HepG2 (cell line): ENCODE measurements at regions not wholly inside any gene's neighbourhood (a gene's known extent, or its start where the extent isn't known, plus 50 kb on each side); places are given as distances from the start of the nearest gene placed in this dataset.

ENCODE experiments used
- ATAC-seq: fragments of 200-7000 bp; cut with Tn5 transposase; 3 replicates; pipeline ENCODE4 v1.9.1; 2020; ENCODE audit warnings: mild to moderate bottlenecking, moderate library complexity
- BruUV-seq: library from RNA; stranded (reverse); fragments of 400-500 nt; replicated peaks from 2 replicates; lab custom pipeline; 2021; lab: Mats Ljungman, UMichigan
- CTCF ChIA-PET: fragments of 300-600 bp; formaldehyde crosslinking; extraction: SDS; loops from one replicate; lab custom pipeline; 2021; ENCODE audit warnings: low total read pairs, inconsistent platforms, low intra/inter-chr PET ratio; lab: Yijun Ruan, JAX
- POLR2A ChIA-PET: fragments of 350-600 bp; sonication (Branson Sonifier 250); formaldehyde crosslinking; loops from one replicate; lab custom pipeline; 2020; ENCODE audit warnings: antibody characterized with exemption, inconsistent platforms; lab: Yijun Ruan, JAX
- DNase-seq: peaks from one replicate; pipeline ENCODE4 v3.0.0-alpha.2; 2015; ENCODE audit warnings: low spot score
- FAIRE-seq: peaks from 3 replicates; lab custom pipeline; 2011; peaks lifted over from hg19 to GRCh38; lab: Jason Lieb, UNC
- H2AFZ ChIP-seq: one replicate; pipeline ENCODE4 v1.6.1; 2011; ENCODE audit warnings: low read length, inconsistent platforms
- H3K27ac ChIP-seq: fragments of 300-600 bp; 3 replicates; pipeline ENCODE4 v1.8.0; 2011; ENCODE audit warnings: mixed run types, mild to moderate bottlenecking, mixed read lengths, low read length, inconsistent platforms; ENCODE audit not compliant: insufficient read depth; ENCODE audit errors: extremely low read length
- H3K27me3 ChIP-seq, 2 experiments: fragments of 200-600 bp in 1 of 2; 2 replicates in 1 of 2; 3 replicates in 1 of 2; pipeline versions ENCODE4 v1.6.0 to v1.8.0; 2011; ENCODE audit warnings: low read length in 2 of 2, mild to moderate bottlenecking in 2 of 2, moderate library complexity in 2 of 2, inconsistent platforms in 1 of 2; ENCODE audit not compliant: insufficient read depth in 2 of 2, control insufficient read depth in 1 of 2
- H3K36me3 ChIP-seq, 2 experiments: fragments of 200-600 bp in 1 of 2; replicated peaks in 1 of 2; 2 replicates in 1 of 2; 3 replicates in 1 of 2; pipeline versions ENCODE4 v1.5.1 to v1.8.0; 2011; ENCODE audit warnings: low read length in 2 of 2, inconsistent platforms in 1 of 2; ENCODE audit not compliant: insufficient read depth in 2 of 2, control insufficient read depth in 1 of 2
- H3K4me1 ChIP-seq: 2 replicates; pipeline ENCODE4 v1.5.1; 2012; ENCODE audit warnings: low read length, inconsistent platforms; ENCODE audit not compliant: insufficient read depth
- H3K4me2 ChIP-seq: 2 replicates; pipeline ENCODE4 v1.6.0; 2011; ENCODE audit warnings: low read depth, low read length, inconsistent platforms
- H3K4me3 ChIP-seq, 3 experiments: fragments of 200-600 bp in 1 of 3; sonication (generic), shearing (Covaris generic) in 1 of 3; replicated peaks in 1 of 3; 2 replicates each; pipeline ENCODE4 v1.5.1; 2011 to 2016; ENCODE audit warnings: low read length in 3 of 3, inconsistent platforms in 2 of 3, low read depth in 2 of 3, mild to moderate bottlenecking in 2 of 3, control low read depth in 1 of 3, mixed read lengths in 1 of 3; ENCODE audit not compliant: insufficient read depth in 1 of 3
- H3K79me2 ChIP-seq: one replicate; pipeline ENCODE4 v1.6.1; 2011; ENCODE audit warnings: low read length, inconsistent platforms; ENCODE audit not compliant: insufficient read depth
- H3K9ac ChIP-seq: 2 replicates; pipeline ENCODE4 v1.6.0; 2011; ENCODE audit warnings: mild to moderate bottlenecking, low read depth, low read length, inconsistent platforms; ENCODE audit not compliant: insufficient read depth
- H3K9me3 ChIP-seq: 2 replicates; pipeline ENCODE4 v1.5.1; 2012; ENCODE audit warnings: mild to moderate bottlenecking, low read length
- H4K20me1 ChIP-seq: 2 replicates; pipeline ENCODE4 v1.6.0; 2011; ENCODE audit warnings: inconsistent platforms, mild to moderate bottlenecking, low read length, moderate library complexity; ENCODE audit not compliant: insufficient read depth
- BCL6 ChIP-seq: IDR thresholded peaks from 2 replicates; pipeline ENCODE4 v1.6.1; 2016; ENCODE audit warnings: missing genetic modification reagents, missing compliant biosample characterization
- DNMT1 ChIP-seq: sonication (generic); formaldehyde crosslinking; IDR thresholded peaks from 2 replicates; pipeline ENCODE4 v1.5.1; 2020; ENCODE audit warnings: mild to moderate bottlenecking, missing genetic modification reagents
- GPN1 ChIP-seq: sonication (generic); formaldehyde crosslinking; IDR thresholded peaks from 2 replicates; pipeline ENCODE4 v1.5.1; 2020; ENCODE audit warnings: missing genetic modification reagents, borderline replicate concordance
- HDAC1 ChIP-seq: sonication (generic); formaldehyde crosslinking; IDR thresholded peaks from 2 replicates; pipeline ENCODE4 v1.5.1; 2020; ENCODE audit warnings: mild to moderate bottlenecking, missing genetic modification reagents
- HOXA9 ChIP-seq: sonication (generic); formaldehyde crosslinking; IDR thresholded peaks from 2 replicates; pipeline ENCODE4 v1.8.1; 2022; ENCODE audit warnings: missing genetic modification reagents, mild to moderate bottlenecking, moderate library complexity, borderline replicate concordance
- IRF2 ChIP-seq: IDR thresholded peaks from 2 replicates; pipeline ENCODE4 v1.6.1; 2018; ENCODE audit warnings: missing genetic modification reagents, missing compliant biosample characterization
- KAT8 ChIP-seq: IDR thresholded peaks from 2 replicates; pipeline ENCODE4 v1.6.1; 2016; ENCODE audit warnings: missing genetic modification reagents, missing compliant biosample characterization
- NFE2L2 ChIP-seq: fragments of 150-350 bp; IDR thresholded peaks from 2 replicates; pipeline ENCODE4 v1.6.1; 2014; ENCODE audit warnings: low read length
- ZC3H4 ChIP-seq: sonication (generic); formaldehyde crosslinking; IDR thresholded peaks from 2 replicates; pipeline ENCODE4 v1.4.0; 2020; ENCODE audit warnings: missing genetic modification reagents, borderline replicate concordance
- WGBS: methylation state at CpG from one replicate; pipeline ENCODE4 v1.1.6; 2017; ENCODE audit warnings: low lambda C conversion rate; 5-methylcytosine and 5-hydroxymethylcytosine counted together
- in situ Hi-C: cut with HindIII; loops from 2 replicates; pipeline ENCODE4 v1.10.0; 2017; ENCODE audit warnings: low pct_unique_long_range_greater_than_20kb; ENCODE audit not compliant: extremely low pct_ligation_motif_present
- intact Hi-C: fragments of 100-400 bp; cut with micrococcal nuclease; formaldehyde crosslinking; loops from one replicate; pipeline ENCODE4 v1.10.0; 2022; ENCODE audit not compliant: unreplicated experiment
- TF ChIP-seq, protein P1 (sequence below): sonication (generic); formaldehyde crosslinking; IDR thresholded peaks from 2 replicates; pipeline ENCODE4 v1.4.0; 2020; ENCODE audit warnings: missing genetic modification reagents, borderline replicate concordance
- TF ChIP-seq, protein P2 (sequence below): sonication (generic); formaldehyde crosslinking; IDR thresholded peaks from 2 replicates; pipeline ENCODE4 v1.8.0; 2022; ENCODE audit warnings: missing genetic modification reagents, mild to moderate bottlenecking, borderline replicate concordance
- TF ChIP-seq, protein P3 (sequence below): sonication (generic); formaldehyde crosslinking; IDR thresholded peaks from 2 replicates; pipeline ENCODE4 v1.4.0; 2020; ENCODE audit warnings: missing genetic modification reagents
- TF ChIP-seq, protein P4 (sequence below): sonication (generic); formaldehyde crosslinking; IDR thresholded peaks from 2 replicates; pipeline ENCODE4 v1.4.0; 2020; ENCODE audit warnings: mild to moderate bottlenecking, low read depth, missing genetic modification reagents
- TF ChIP-seq, protein P5 (sequence below): sonication (generic); IDR thresholded peaks from 2 replicates; pipeline ENCODE4 v1.6.1; 2016; ENCODE audit warnings: low read depth, borderline replicate concordance

DNA sequence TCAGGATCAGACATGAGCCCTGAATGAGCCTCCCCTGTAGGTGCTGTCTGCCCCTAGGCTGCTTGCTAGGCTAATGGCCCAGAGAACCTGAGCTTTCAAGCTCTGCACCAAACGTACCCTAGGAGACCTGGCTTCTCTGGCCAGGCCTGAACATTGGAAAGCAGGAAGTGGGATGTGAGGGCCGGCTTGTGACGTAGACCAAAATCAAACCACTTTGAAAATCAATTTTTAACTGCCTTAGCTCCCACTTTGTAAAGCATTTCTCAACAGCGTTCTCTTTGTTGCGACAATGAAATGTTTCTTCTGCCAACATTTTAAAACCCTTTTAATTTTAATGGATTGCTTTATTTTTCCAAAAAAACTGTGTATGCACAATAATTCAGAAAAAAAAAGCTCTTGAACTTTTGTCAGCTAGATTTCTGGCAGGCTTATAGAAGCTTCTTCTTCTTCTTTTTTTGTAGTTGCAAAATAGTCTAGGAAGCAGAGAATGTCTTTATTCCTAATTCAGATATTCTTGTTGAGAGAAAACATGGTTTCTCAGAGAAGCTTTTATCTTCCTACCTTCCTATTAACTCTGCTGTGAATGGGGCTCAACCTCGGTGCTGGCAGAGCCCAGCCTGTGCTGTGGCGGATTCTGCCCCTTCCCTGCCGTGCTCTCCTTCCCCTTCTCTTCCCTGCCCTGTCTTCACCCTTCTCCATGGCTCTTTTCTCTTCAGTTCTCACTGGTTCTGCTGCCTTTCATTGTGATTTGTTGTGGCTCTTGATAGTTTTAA, 145.2 kb upstream of the SFRP2 start:
- Histone ChIP-seq H2AFZ (no peak overlapping the region), H3K27me3 (peaks cover 0 to 7% of the 10 kb centered on the region in 2 experiments; a peak in 3 of 5 replicates), H3K9ac (no peak overlapping the region), H3K36me3 (no peaks in the 10 kb centered on the region), H3K79me2 (no peaks in the 10 kb centered on the region), H3K4me1 (no peaks in the 10 kb centered on the region), H3K9me3 (no peaks in the 10 kb centered on the region), H3K4me3 (no peak overlapping the region), H4K20me1 (no peaks in the 10 kb centered on the region), H3K27ac (no peak overlapping the region), H3K4me2 (no peak overlapping the region)
- in situ Hi-C loops (no loop called here), intact Hi-C loops (no loop called here)
- ChIA-PET CTCF (no interaction called here), POLR2A (no interaction called here)
- FAIRE-seq (no peak), DNase-seq (no peak), ATAC-seq (no peak)
- BruUV-seq: no TSS peak
- WGBS: 34% methylated on average over 8 of the region's 8 CpGs
- TF ChIP-seq, protein P1, sequence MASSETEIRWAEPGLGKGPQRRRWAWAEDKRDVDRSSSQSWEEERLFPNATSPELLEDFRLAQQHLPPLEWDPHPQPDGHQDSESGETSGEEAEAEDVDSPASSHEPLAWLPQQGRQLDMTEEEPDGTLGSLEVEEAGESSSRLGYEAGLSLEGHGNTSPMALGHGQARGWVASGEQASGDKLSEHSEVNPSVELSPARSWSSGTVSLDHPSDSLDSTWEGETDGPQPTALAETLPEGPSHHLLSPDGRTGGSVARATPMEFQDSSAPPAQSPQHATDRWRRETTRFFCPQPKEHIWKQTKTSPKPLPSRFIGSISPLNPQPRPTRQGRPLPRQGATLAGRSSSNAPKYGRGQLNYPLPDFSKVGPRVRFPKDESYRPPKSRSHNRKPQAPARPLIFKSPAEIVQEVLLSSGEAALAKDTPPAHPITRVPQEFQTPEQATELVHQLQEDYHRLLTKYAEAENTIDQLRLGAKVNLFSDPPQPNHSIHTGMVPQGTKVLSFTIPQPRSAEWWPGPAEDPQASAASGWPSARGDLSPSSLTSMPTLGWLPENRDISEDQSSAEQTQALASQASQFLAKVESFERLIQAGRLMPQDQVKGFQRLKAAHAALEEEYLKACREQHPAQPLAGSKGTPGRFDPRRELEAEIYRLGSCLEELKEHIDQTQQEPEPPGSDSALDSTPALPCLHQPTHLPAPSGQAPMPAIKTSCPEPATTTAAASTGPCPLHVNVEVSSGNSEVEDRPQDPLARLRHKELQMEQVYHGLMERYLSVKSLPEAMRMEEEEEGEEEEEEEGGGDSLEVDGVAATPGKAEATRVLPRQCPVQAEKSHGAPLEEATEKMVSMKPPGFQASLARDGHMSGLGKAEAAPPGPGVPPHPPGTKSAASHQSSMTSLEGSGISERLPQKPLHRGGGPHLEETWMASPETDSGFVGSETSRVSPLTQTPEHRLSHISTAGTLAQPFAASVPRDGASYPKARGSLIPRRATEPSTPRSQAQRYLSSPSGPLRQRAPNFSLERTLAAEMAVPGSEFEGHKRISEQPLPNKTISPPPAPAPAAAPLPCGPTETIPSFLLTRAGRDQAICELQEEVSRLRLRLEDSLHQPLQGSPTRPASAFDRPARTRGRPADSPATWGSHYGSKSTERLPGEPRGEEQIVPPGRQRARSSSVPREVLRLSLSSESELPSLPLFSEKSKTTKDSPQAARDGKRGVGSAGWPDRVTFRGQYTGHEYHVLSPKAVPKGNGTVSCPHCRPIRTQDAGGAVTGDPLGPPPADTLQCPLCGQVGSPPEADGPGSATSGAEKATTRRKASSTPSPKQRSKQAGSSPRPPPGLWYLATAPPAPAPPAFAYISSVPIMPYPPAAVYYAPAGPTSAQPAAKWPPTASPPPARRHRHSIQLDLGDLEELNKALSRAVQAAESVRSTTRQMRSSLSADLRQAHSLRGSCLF (CRISPR knock-in tag): no peak
- TF ChIP-seq, protein P2, sequence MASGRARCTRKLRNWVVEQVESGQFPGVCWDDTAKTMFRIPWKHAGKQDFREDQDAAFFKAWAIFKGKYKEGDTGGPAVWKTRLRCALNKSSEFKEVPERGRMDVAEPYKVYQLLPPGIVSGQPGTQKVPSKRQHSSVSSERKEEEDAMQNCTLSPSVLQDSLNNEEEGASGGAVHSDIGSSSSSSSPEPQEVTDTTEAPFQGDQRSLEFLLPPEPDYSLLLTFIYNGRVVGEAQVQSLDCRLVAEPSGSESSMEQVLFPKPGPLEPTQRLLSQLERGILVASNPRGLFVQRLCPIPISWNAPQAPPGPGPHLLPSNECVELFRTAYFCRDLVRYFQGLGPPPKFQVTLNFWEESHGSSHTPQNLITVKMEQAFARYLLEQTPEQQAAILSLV (CRISPR knock-in tag): no peak
- TF ChIP-seq ZC3H4 (CRISPR knock-in tag) (no peak), HOXA9 (CRISPR knock-in tag) (no peak), HDAC1 (CRISPR knock-in tag) (no peak), GPN1 (no peak), DNMT1 (CRISPR knock-in tag) (no peak), BCL6 (CRISPR knock-in tag) (no peak), IRF2 (CRISPR knock-in tag) (no peak), NFE2L2 (no peak), KAT8 (CRISPR knock-in tag) (no peak)
- TF ChIP-seq, protein P3, sequence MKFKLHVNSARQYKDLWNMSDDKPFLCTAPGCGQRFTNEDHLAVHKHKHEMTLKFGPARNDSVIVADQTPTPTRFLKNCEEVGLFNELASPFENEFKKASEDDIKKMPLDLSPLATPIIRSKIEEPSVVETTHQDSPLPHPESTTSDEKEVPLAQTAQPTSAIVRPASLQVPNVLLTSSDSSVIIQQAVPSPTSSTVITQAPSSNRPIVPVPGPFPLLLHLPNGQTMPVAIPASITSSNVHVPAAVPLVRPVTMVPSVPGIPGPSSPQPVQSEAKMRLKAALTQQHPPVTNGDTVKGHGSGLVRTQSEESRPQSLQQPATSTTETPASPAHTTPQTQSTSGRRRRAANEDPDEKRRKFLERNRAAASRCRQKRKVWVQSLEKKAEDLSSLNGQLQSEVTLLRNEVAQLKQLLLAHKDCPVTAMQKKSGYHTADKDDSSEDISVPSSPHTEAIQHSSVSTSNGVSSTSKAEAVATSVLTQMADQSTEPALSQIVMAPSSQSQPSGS (CRISPR knock-in tag): no peak
- TF ChIP-seq, protein P4, sequence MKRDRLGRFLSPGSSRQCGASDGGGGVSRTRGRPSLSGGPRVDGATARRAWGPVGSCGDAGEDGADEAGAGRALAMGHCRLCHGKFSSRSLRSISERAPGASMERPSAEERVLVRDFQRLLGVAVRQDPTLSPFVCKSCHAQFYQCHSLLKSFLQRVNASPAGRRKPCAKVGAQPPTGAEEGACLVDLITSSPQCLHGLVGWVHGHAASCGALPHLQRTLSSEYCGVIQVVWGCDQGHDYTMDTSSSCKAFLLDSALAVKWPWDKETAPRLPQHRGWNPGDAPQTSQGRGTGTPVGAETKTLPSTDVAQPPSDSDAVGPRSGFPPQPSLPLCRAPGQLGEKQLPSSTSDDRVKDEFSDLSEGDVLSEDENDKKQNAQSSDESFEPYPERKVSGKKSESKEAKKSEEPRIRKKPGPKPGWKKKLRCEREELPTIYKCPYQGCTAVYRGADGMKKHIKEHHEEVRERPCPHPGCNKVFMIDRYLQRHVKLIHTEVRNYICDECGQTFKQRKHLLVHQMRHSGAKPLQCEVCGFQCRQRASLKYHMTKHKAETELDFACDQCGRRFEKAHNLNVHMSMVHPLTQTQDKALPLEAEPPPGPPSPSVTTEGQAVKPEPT (CRISPR knock-in tag): no peak
- TF ChIP-seq, protein P5, sequence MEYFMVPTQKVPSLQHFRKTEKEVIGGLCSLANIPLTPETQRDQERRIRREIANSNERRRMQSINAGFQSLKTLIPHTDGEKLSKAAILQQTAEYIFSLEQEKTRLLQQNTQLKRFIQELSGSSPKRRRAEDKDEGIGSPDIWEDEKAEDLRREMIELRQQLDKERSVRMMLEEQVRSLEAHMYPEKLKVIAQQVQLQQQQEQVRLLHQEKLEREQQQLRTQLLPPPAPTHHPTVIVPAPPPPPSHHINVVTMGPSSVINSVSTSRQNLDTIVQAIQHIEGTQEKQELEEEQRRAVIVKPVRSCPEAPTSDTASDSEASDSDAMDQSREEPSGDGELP: no peak
